Stimulated activated CD8-positive, alpha-beta memory T cell treated with anti-CD3 and anti-CD28 coated beads, Interleukin-12 subunit alpha, Interleukin-12 subunit beta, amount 100 ng/mL, for 24 hours (primary cell): ENCODE measurements at regions not wholly inside any gene's neighbourhood (a gene's known extent, or its start where the extent isn't known, plus 50 kb on each side); places are given as distances from the start of the nearest gene placed in this dataset.

Experiments
- DNase-seq: peaks from one replicate; pipeline ENCODE4 v3.0.0-alpha.2; 2020; ENCODE audit errors: extremely low read depth

GRCh38 chr9:118940473-118940872, 428.8 kb downstream of the BRINP1 start:
- no peak for DNase-seq

GRCh38 chr9:118946669-118947068, 422.6 kb downstream of the BRINP1 start:
- DNase-seq = no peak

- DNase-seq = no peak
Observed at GRCh38 chr9:118954857-118955256, 414.4 kb downstream of the BRINP1 start.

- no peak for DNase-seq
Observed at GRCh38 chr9:118957585-118957984, 411.6 kb downstream of the BRINP1 start.

- DNase-seq = no peak
Observed at GRCh38 chr9:118959366-118959765, 409.9 kb downstream of the BRINP1 start.

- DNase-seq = no peak
Observed at GRCh38 chr9:118961857-118962256, 407.4 kb downstream of the BRINP1 start.

- DNase-seq = no peak
Observed at GRCh38 chr9:118962426-118962825, 406.8 kb downstream of the BRINP1 start.

- no peak for DNase-seq
Observed at GRCh38 chr9:118963674-118964073, 405.6 kb downstream of the BRINP1 start.

GRCh38 chr9:118967901-118968300, 401.3 kb downstream of the BRINP1 start:
- no peak for DNase-seq

GRCh38 chr9:118975736-118976135, 393.5 kb downstream of the BRINP1 start:
- DNase-seq = no peak

- no peak for DNase-seq
Observed at GRCh38 chr9:118976160-118976559, 393.1 kb downstream of the BRINP1 start.

- no peak for DNase-seq
Observed at GRCh38 chr9:118984607-118985006, 384.6 kb downstream of the BRINP1 start.

- no peak for DNase-seq
Observed at GRCh38 chr9:118985851-118986250, 383.4 kb downstream of the BRINP1 start.

- no peak for DNase-seq
Observed at GRCh38 chr9:118987167-118987566, 382.1 kb downstream of the BRINP1 start.

- no peak for DNase-seq
Observed at GRCh38 chr9:118990949-118991348, 378.3 kb downstream of the BRINP1 start.

GRCh38 chr9:118991366-118992285, 377.6 kb downstream of the BRINP1 start:
- no peak for DNase-seq

GRCh38 chr9:118992813-118993794, 376.1 kb downstream of the BRINP1 start:
- no peak for DNase-seq

- no peak for DNase-seq
Observed at GRCh38 chr9:118993965-118994364, 375.3 kb downstream of the BRINP1 start.

GRCh38 chr9:119002491-119002890, 366.7 kb downstream of the BRINP1 start:
- no peak for DNase-seq

GRCh38 chr9:119003201-119003611, 366.0 kb downstream of the BRINP1 start:
- DNase-seq = no peak

- no peak for DNase-seq
Observed at GRCh38 chr9:119003882-119004617, 365.2 kb downstream of the BRINP1 start.

GRCh38 chr9:119004618-119004990, 364.6 kb downstream of the BRINP1 start:
- no peak for DNase-seq
